H9 (cell line): ENCODE measurements at regions not wholly inside any gene's neighbourhood (a gene's known extent, or its start where the extent isn't known, plus 50 kb on each side); places are given as distances from the start of the nearest gene placed in this dataset.

Experiments
- DNase-seq: peaks from one replicate; pipeline ENCODE4 v3.0.0-alpha.2; 2017
- H2AFZ ChIP-seq: one replicate; pipeline ENCODE4 v1.6.1; 2013; ENCODE audit warnings: mild to moderate bottlenecking, low read length, control low read depth, moderate library complexity
- H2AK5ac ChIP-seq: 2 replicates; pipeline ENCODE4 v1.6.1; 2013; ENCODE audit warnings: low read length, control low read depth, mixed read lengths; ENCODE audit not compliant: insufficient read length
- H2BK120ac ChIP-seq: one replicate; pipeline ENCODE4 v1.6.1; 2013; ENCODE audit warnings: low read depth, mild to moderate bottlenecking, low read length, control low read depth, inconsistent platforms; ENCODE audit not compliant: poor library complexity, severe bottlenecking
- H2BK12ac ChIP-seq: 2 replicates; pipeline ENCODE4 v1.6.1; 2013; ENCODE audit warnings: low read length, control low read depth, mixed read lengths, low read depth; ENCODE audit not compliant: insufficient read length
- H2BK15ac ChIP-seq: 2 replicates; pipeline ENCODE4 v1.6.1; 2013; ENCODE audit warnings: low read depth, low read length, control low read depth
- H2BK20ac ChIP-seq: one replicate; pipeline ENCODE4 v1.6.1; 2013; ENCODE audit warnings: low read depth, mild to moderate bottlenecking, low read length, control low read depth, inconsistent platforms; ENCODE audit not compliant: poor library complexity, severe bottlenecking
- H2BK5ac ChIP-seq: 2 replicates; pipeline ENCODE4 v1.6.1; 2013; ENCODE audit warnings: low read length, control low read depth, mixed read lengths; ENCODE audit not compliant: insufficient read length
- H3K14ac ChIP-seq: 2 replicates; pipeline ENCODE4 v1.6.1; 2013; ENCODE audit warnings: low read length, control low read depth; ENCODE audit not compliant: insufficient read depth
- H3K18ac ChIP-seq: 2 replicates; pipeline ENCODE4 v1.6.1; 2013; ENCODE audit warnings: low read depth, mild to moderate bottlenecking, mixed read lengths, low read length, control low read depth; ENCODE audit not compliant: insufficient read length
- H3K23ac ChIP-seq: 2 replicates; pipeline ENCODE4 v1.6.1; 2013; ENCODE audit warnings: low read length, control low read depth, mixed read lengths, low read depth; ENCODE audit not compliant: insufficient read length
- H3K23me2 ChIP-seq: 2 replicates; pipeline ENCODE4 v1.6.1; 2013; ENCODE audit warnings: low read depth, mild to moderate bottlenecking, mixed read lengths, low read length, control low read depth; ENCODE audit not compliant: insufficient read length, poor library complexity, severe bottlenecking
- H3K27ac ChIP-seq: 2 replicates; pipeline ENCODE4 v1.5.1; 2013; ENCODE audit warnings: low read length, control low read depth, mixed read lengths, low read depth; ENCODE audit not compliant: insufficient read length
- H3K27me3 ChIP-seq: 2 replicates; pipeline ENCODE4 v1.6.1; 2013; ENCODE audit warnings: low read length, control low read depth, inconsistent platforms; ENCODE audit not compliant: insufficient read depth
- H3K4ac ChIP-seq: 2 replicates; pipeline ENCODE4 v1.6.1; 2013; ENCODE audit warnings: low read depth, mild to moderate bottlenecking, control low read depth, inconsistent platforms, low read length, moderate library complexity
- H3K4me1 ChIP-seq: 2 replicates; pipeline ENCODE4 v1.6.1; 2013; ENCODE audit warnings: low read length, control low read depth, inconsistent platforms; ENCODE audit not compliant: insufficient read depth
- H3K4me2 ChIP-seq: 2 replicates; pipeline ENCODE4 v1.6.1; 2013; ENCODE audit warnings: low read length, control low read depth, mixed read lengths; ENCODE audit not compliant: insufficient read length, insufficient read depth
- H3K56ac ChIP-seq: 2 replicates; pipeline ENCODE4 v1.6.1; 2013; ENCODE audit warnings: low read depth, mild to moderate bottlenecking, mixed read lengths, low read length, control low read depth; ENCODE audit not compliant: insufficient read length
- H3K79me1 ChIP-seq: 2 replicates; pipeline ENCODE4 v1.6.1; 2013; ENCODE audit warnings: low read depth, mild to moderate bottlenecking, moderate library complexity, low read length, control low read depth, inconsistent platforms; ENCODE audit not compliant: insufficient read depth, poor library complexity, severe bottlenecking
- H3K79me2 ChIP-seq: 2 replicates; pipeline ENCODE4 v1.6.1; 2013; ENCODE audit warnings: low read length, control low read depth, inconsistent platforms; ENCODE audit not compliant: insufficient read depth
- H3K9ac ChIP-seq: 2 replicates; pipeline ENCODE4 v1.6.1; 2013; ENCODE audit warnings: low read length, control low read depth, mixed read lengths; ENCODE audit not compliant: insufficient read length; ENCODE audit errors: extremely low read depth
- H3K9me3 ChIP-seq: one replicate; pipeline ENCODE4 v1.6.1; 2013; ENCODE audit warnings: low read depth, low read length, inconsistent platforms; ENCODE audit not compliant: control insufficient read depth
- H3T11ph ChIP-seq: one replicate; pipeline ENCODE4 v1.6.1; 2013; ENCODE audit warnings: mild to moderate bottlenecking, low read length, control low read depth, inconsistent platforms
- H4K20me1 ChIP-seq: one replicate; pipeline ENCODE4 v1.6.1; 2013; ENCODE audit not compliant: control insufficient read depth, insufficient read length, insufficient read depth
- H4K5ac ChIP-seq: 2 replicates; pipeline ENCODE4 v1.6.1; 2013; ENCODE audit warnings: low read depth, mild to moderate bottlenecking, mixed read lengths, low read length, control low read depth; ENCODE audit not compliant: insufficient read length
- H4K8ac ChIP-seq: replicated peaks from 2 replicates; pipeline ENCODE4 v1.6.1; 2013; ENCODE audit warnings: low read length, control low read depth, mixed read lengths, low read depth; ENCODE audit not compliant: insufficient read length
- H4K91ac ChIP-seq: 2 replicates; pipeline ENCODE4 v1.6.1; 2013; ENCODE audit warnings: low read depth, mild to moderate bottlenecking, moderate library complexity, mixed read lengths, low read length, control low read depth; ENCODE audit not compliant: insufficient read length
- H3K27ac Mint-ChIP-seq, 3 experiments: 2 replicates in 2 of 3; 3 replicates in 1 of 3; pipeline ENCODE4 v1.8.0; 2020 to 2021; ENCODE audit warnings: mixed read lengths in 3 of 3, mild to moderate bottlenecking in 1 of 3, moderate library complexity in 1 of 3
- H3K27me3 Mint-ChIP-seq: 2 replicates; pipeline ENCODE4 v1.8.0; 2021; ENCODE audit warnings: low read depth, mild to moderate bottlenecking, moderate library complexity, mixed read lengths
- H3K36me3 Mint-ChIP-seq, 3 experiments: 2 replicates in 2 of 3; 3 replicates in 1 of 3; pipeline ENCODE4 v1.8.0; 2020 to 2021; ENCODE audit warnings: low read depth in 3 of 3, mixed read lengths in 3 of 3; ENCODE audit not compliant: insufficient read depth in 1 of 3
- H3K4me1 Mint-ChIP-seq, 2 experiments: 2 replicates each; pipeline ENCODE4 v1.8.0; 2020; ENCODE audit warnings: mixed read lengths in 2 of 2
- H3K4me3 Mint-ChIP-seq, 2 experiments: 2 replicates in 1 of 2; 3 replicates in 1 of 2; pipeline ENCODE4 v1.8.0; 2020 to 2021; ENCODE audit warnings: mild to moderate bottlenecking in 2 of 2, mixed read lengths in 2 of 2, moderate library complexity in 1 of 2
- H3K9me3 Mint-ChIP-seq, 2 experiments: 2 replicates in 1 of 2; 3 replicates in 1 of 2; pipeline ENCODE4 v1.8.0; 2020; ENCODE audit warnings: mild to moderate bottlenecking in 2 of 2, mixed read lengths in 2 of 2, moderate library complexity in 1 of 2
- CTCF ChIP-seq: fragments of 200-600 bp; sonication (generic); conservative IDR thresholded peaks from 3 replicates; pipeline ENCODE4 v1.8.0; 2021; ENCODE audit warnings: antibody characterized with exemption, mild to moderate bottlenecking
- WGBS: extraction: QIAGEN DNeasy Blood & Tissue Kit; methylation state at CpG from one replicate; pipeline ENCODE4 v1.1.7; 2013; ENCODE audit warnings: missing lambda C conversion rate, low lambda C conversion rate, mixed read lengths; ENCODE audit not compliant: insufficient read length; ENCODE audit errors: extremely low coverage; 5-methylcytosine and 5-hydroxymethylcytosine counted together

- WGBS: no CpG with 5 or more reads among the region's 3 CpGs
Measured at GRCh38 chr10:83076443-83076842, 1062.9 kb upstream of the GHITM start.

More at GRCh38 chr10:83076443-83076842, 1062.9 kb upstream of the GHITM start:
- no peaks in the 10 kb centered on the region for H3K79me1 ChIP-seq
- H2BK15ac ChIP-seq: no peak overlapping the region
- no peak overlapping the region for H3K18ac ChIP-seq
- no peak overlapping the region for H2BK5ac ChIP-seq
- H2BK120ac ChIP-seq: no peak overlapping the region
- H3K4me1 Mint-ChIP-seq: peaks cover 26 to 32% of the 10 kb centered on the region in 2 experiments
- no peak overlapping the region for H4K91ac ChIP-seq
- no peak for TF ChIP-seq CTCF
- H4K5ac ChIP-seq: no peak overlapping the region
- H3K27me3 Mint-ChIP-seq: no peaks in the 10 kb centered on the region
- no peaks in the 10 kb centered on the region for H3K27me3 ChIP-seq
- no peak overlapping the region for H3T11ph ChIP-seq
- peaks cover 11 to 37% (median 13%) of the 10 kb centered on the region in 3 experiments; a peak in 6 of 7 replicates for H3K36me3 Mint-ChIP-seq
- H2BK12ac ChIP-seq: no peak overlapping the region
- H3K4ac ChIP-seq: no peak overlapping the region
- no peak overlapping the region for H3K9ac ChIP-seq
- H2BK20ac ChIP-seq: no peak overlapping the region
- H3K79me2 ChIP-seq: no peaks in the 10 kb centered on the region
- H3K9me3 Mint-ChIP-seq: peaks cover 8 to 18% of the 10 kb centered on the region in 2 experiments; a peak in 4 of 5 replicates
- no peak overlapping the region for H3K56ac ChIP-seq
- peak overlapping the region in 1 of 3 experiments; percentile 36; a peak in 1 of 7 replicates for H3K27ac Mint-ChIP-seq
- H3K23me2 ChIP-seq: no peaks in the 10 kb centered on the region
- no peaks in the 10 kb centered on the region for H3K9me3 ChIP-seq
- no peak overlapping the region for H3K14ac ChIP-seq
- no peak overlapping the region for H3K23ac ChIP-seq
- H2AK5ac ChIP-seq: no peak overlapping the region
- H3K4me3 Mint-ChIP-seq: no peak overlapping the region
- H4K8ac ChIP-seq: no peak overlapping the region
- H3K4me1 ChIP-seq: peaks cover 4% of the 10 kb centered on the region; the same call in 1 of the 2 replicates
- H2AFZ ChIP-seq: no peak overlapping the region
- no peak overlapping the region for H3K27ac ChIP-seq
- no peaks in the 10 kb centered on the region for H4K20me1 ChIP-seq
- no peak overlapping the region for H3K4me2 ChIP-seq
- no peak for DNase-seq
